ENCODE measurements at regions not wholly inside any gene's neighbourhood (a gene's known extent, or its start where the extent isn't known, plus 50 kb on each side); places are given as distances from the start of the nearest gene placed in this dataset.

GRCh38 chr2:88834376-88834775, 142.9 kb downstream of the RPIA start:
- Histone ChIP-seq H3K4me3 (no peak overlapping the region), H3K4me1 (no peaks in the 10 kb centered on the region), H3K36me3 (no peaks in the 10 kb centered on the region), H3K27me3 (no peaks in the 10 kb centered on the region), H3K27ac (no peak overlapping the region), H3K9me3 (no peaks in the 10 kb centered on the region)
- DNase-seq (ENCODE audit: low spot score in 2 of 2) = no peak
- TF ChIP-seq CTCF (IDR thresholded peaks at IDR 0.05) = no peak
- intact Hi-C loops (cut with DNase I) = no loop called here

- H3K27ac ChIP-seq = no peak overlapping the region
- H3K4me1 ChIP-seq = no peaks in the 10 kb centered on the region
- DNase-seq (ENCODE audit: low spot score in 2 of 2) = no peak
- intact Hi-C loops (cut with DNase I) = no loop called here
- no peaks in the 10 kb centered on the region for H3K27me3 ChIP-seq
- no peaks in the 10 kb centered on the region for H3K36me3 ChIP-seq
- H3K4me3 ChIP-seq = no peak overlapping the region
- TF ChIP-seq CTCF (IDR thresholded peaks at IDR 0.05) = no peak
- H3K9me3 ChIP-seq = no peaks in the 10 kb centered on the region
Observed at GRCh38 chr2:88834866-88835265, 143.4 kb downstream of the RPIA start.

GRCh38 chr2:88835726-88836125, 144.3 kb downstream of the RPIA start:
- Histone ChIP-seq H3K9me3 (no peaks in the 10 kb centered on the region), H3K27ac (no peak overlapping the region), H3K4me1 (no peaks in the 10 kb centered on the region), H3K36me3 (no peaks in the 10 kb centered on the region), H3K4me3 (no peak overlapping the region), H3K27me3 (no peaks in the 10 kb centered on the region)
- intact Hi-C loops (cut with DNase I) = no loop called here
- TF ChIP-seq CTCF (IDR thresholded peaks at IDR 0.05) = no peak
- no peak for DNase-seq (ENCODE audit: low spot score in 2 of 2)

GRCh38 chr2:88836351-88836750, 144.9 kb downstream of the RPIA start:
- Histone ChIP-seq H3K4me3 (no peak overlapping the region), H3K4me1 (no peaks in the 10 kb centered on the region), H3K9me3 (no peaks in the 10 kb centered on the region), H3K27ac (no peak overlapping the region), H3K27me3 (no peaks in the 10 kb centered on the region), H3K36me3 (no peaks in the 10 kb centered on the region)
- no peak for TF ChIP-seq CTCF (IDR thresholded peaks at IDR 0.05)
- no peak for DNase-seq (ENCODE audit: low spot score in 2 of 2)
- intact Hi-C loops (cut with DNase I) = no loop called here

GRCh38 chr2:88837511-88838160, 146.2 kb downstream of the RPIA start:
- no peak overlapping the region for H3K4me3 ChIP-seq
- DNase-seq (ENCODE audit: low spot score in 2 of 2) = no peak
- intact Hi-C loops (cut with DNase I) = no loop called here
- no peak overlapping the region for H3K27ac ChIP-seq
- TF ChIP-seq CTCF (IDR thresholded peaks at IDR 0.05) = no peak
- no peaks in the 10 kb centered on the region for H3K27me3 ChIP-seq
- no peaks in the 10 kb centered on the region for H3K36me3 ChIP-seq
- H3K4me1 ChIP-seq = no peaks in the 10 kb centered on the region
- H3K9me3 ChIP-seq = no peaks in the 10 kb centered on the region

GRCh38 chr2:88838165-88838635, 146.7 kb downstream of the RPIA start:
- Histone ChIP-seq H3K4me1 (no peaks in the 10 kb centered on the region), H3K36me3 (no peaks in the 10 kb centered on the region), H3K4me3 (no peak overlapping the region), H3K27ac (no peak overlapping the region), H3K9me3 (no peaks in the 10 kb centered on the region), H3K27me3 (no peaks in the 10 kb centered on the region)
- no peak for TF ChIP-seq CTCF (IDR thresholded peaks at IDR 0.05)
- no peak for DNase-seq (ENCODE audit: low spot score in 2 of 2)
- intact Hi-C loops (cut with DNase I) = no loop called here

Data from ascending aorta (tissue), 2 donors.